Prostate gland (tissue), 2 donors: ENCODE measurements at regions not wholly inside any gene's neighbourhood (a gene's known extent, or its start where the extent isn't known, plus 50 kb on each side); places are given as distances from the start of the nearest gene placed in this dataset.

Experiments used
- DNase-seq: peaks from one replicate; pipeline ENCODE4 v3.0.0-alpha.2; 2019; ENCODE audit warnings: low spot score
- H3K27ac ChIP-seq, 2 donors: fragments of 200-600 bp; sonication (generic); 2 replicates each; pipeline ENCODE4 v1.5.1; 2017 to 2019
- H3K27me3 ChIP-seq: fragments of 200-600 bp; sonication (generic); replicated peaks from 2 replicates; pipeline ENCODE4 v1.5.1; 2019; ENCODE audit not compliant: insufficient read depth
- H3K36me3 ChIP-seq, 2 donors: fragments of 200-600 bp; sonication (generic); 1 replicate in 1 of 2; 2 replicates in 1 of 2; pipeline versions ENCODE4 v1.5.1 to v1.8.1; 2017 to 2019
- H3K4me1 ChIP-seq: fragments of 200-600 bp; sonication (generic); replicated peaks from 2 replicates; pipeline ENCODE4 v1.5.1; 2019
- H3K4me3 ChIP-seq, 2 donors: fragments of 200-600 bp; sonication (generic); 2 replicates each; pipeline ENCODE4 v1.5.1; 2017 to 2019
- H3K9me3 ChIP-seq: fragments of 200-600 bp; sonication (generic); 2 replicates; pipeline ENCODE4 v1.5.1; 2017
- POLR2A ChIP-seq: fragments of 450-650 bp; IDR thresholded peaks from one replicate; pipeline ENCODE4 v1.6.1; 2016; ENCODE audit warnings: antibody characterized with exemption, mild to moderate bottlenecking
- POLR2AphosphoS5 ChIP-seq: sonication (generic); formaldehyde crosslinking; IDR thresholded peaks from one replicate; pipeline ENCODE4 v1.6.1; 2017; ENCODE audit warnings: antibody characterized with exemption
- WGBS: methylation state at CpG from one replicate; pipeline ENCODE4 v1.1.5; 2018; 5-methylcytosine and 5-hydroxymethylcytosine counted together
- intact Hi-C: fragments of 100-400 bp; cut with DNase I; formaldehyde crosslinking; loops from one replicate; pipeline ENCODE4 v1.14.2; 2022
- TF ChIP-seq, protein P1 (sequence below), 4 experiments: fragments of 200-600 bp in 2 of 4; fragments of 450-650 bp in 2 of 4; sonication (generic) in 2 of 4; IDR thresholded peaks; 1 replicate in 3 of 4; 2 replicates in 1 of 4; pipeline ENCODE4 v1.5.1; 2016 to 2019; ENCODE audit warnings: antibody characterized with exemption in 4 of 4, mild to moderate bottlenecking in 2 of 4, moderate library complexity in 2 of 4

GRCh38 chr18:7288544-7288943 lies 57.7 kb downstream of the LRRC30 start:
- Histone ChIP-seq H3K4me1 (no peaks in the 10 kb centered on the region), H3K9me3 (no peaks in the 10 kb centered on the region), H3K4me3 (no peak overlapping the region), H3K27me3 (no peaks in the 10 kb centered on the region), H3K27ac (no peak overlapping the region), H3K36me3 (no peaks in the 10 kb centered on the region)
- intact Hi-C loops = loop anchor here (10.0 kb wide), 1 partner anchor 76 kb away; no protein-coding TSS in a partner anchor
- no peak for DNase-seq
- TF ChIP-seq POLR2AphosphoS5 = no peak
- TF ChIP-seq POLR2A = no peak
- TF ChIP-seq, protein P1, sequence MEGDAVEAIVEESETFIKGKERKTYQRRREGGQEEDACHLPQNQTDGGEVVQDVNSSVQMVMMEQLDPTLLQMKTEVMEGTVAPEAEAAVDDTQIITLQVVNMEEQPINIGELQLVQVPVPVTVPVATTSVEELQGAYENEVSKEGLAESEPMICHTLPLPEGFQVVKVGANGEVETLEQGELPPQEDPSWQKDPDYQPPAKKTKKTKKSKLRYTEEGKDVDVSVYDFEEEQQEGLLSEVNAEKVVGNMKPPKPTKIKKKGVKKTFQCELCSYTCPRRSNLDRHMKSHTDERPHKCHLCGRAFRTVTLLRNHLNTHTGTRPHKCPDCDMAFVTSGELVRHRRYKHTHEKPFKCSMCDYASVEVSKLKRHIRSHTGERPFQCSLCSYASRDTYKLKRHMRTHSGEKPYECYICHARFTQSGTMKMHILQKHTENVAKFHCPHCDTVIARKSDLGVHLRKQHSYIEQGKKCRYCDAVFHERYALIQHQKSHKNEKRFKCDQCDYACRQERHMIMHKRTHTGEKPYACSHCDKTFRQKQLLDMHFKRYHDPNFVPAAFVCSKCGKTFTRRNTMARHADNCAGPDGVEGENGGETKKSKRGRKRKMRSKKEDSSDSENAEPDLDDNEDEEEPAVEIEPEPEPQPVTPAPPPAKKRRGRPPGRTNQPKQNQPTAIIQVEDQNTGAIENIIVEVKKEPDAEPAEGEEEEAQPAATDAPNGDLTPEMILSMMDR (IDR thresholded peaks at IDR 0.05) = no peak
- WGBS = 74% methylated on average over 6 of the region's 6 CpGs

GRCh38 chr18:7290077-7290476 lies 59.2 kb downstream of the LRRC30 start:
- Histone ChIP-seq H3K9me3 (no peaks in the 10 kb centered on the region), H3K4me3 (no peak overlapping the region), H3K27me3 (no peaks in the 10 kb centered on the region), H3K4me1 (no peaks in the 10 kb centered on the region), H3K27ac (no peak overlapping the region), H3K36me3 (no peaks in the 10 kb centered on the region)
- 61% methylated on average over 3 of the region's 3 CpGs for WGBS
- no peak for DNase-seq
- intact Hi-C loops = no loop called here
- no peak for TF ChIP-seq POLR2A

DNA sequence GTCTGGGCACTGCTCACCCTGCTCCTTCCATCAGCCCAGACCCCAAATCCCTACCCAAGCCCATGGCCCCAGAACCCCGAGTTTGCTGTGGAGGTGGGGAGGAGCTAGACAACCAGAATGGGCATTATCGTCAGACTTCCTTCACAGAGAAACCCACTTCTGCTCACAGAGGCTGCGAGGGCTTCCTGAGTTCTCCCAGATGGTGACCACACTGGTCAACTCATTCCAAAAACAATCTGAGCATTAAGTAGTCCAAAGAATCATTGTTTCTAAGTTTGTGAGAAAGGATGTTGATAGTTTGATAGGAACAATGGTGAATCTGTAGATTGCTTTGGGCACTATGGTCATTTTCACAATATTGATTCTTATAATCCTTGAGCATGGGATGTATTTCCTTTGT lies 60.2 kb downstream of the LRRC30 start:
- TF ChIP-seq POLR2A = no peak
- no peak for TF ChIP-seq POLR2AphosphoS5
- TF ChIP-seq, protein P1 (IDR thresholded peaks at IDR 0.05) = no peak
- DNase-seq = no peak
- H3K27ac ChIP-seq = no peak overlapping the region
- WGBS = 85% methylated on average over 3 of the region's 3 CpGs
- no peak overlapping the region for H3K4me3 ChIP-seq
- intact Hi-C loops = no loop called here
- H3K27me3 ChIP-seq = no peaks in the 10 kb centered on the region
- no peaks in the 10 kb centered on the region for H3K36me3 ChIP-seq
- H3K4me1 ChIP-seq = no peaks in the 10 kb centered on the region
- H3K9me3 ChIP-seq = no peaks in the 10 kb centered on the region

DNA sequence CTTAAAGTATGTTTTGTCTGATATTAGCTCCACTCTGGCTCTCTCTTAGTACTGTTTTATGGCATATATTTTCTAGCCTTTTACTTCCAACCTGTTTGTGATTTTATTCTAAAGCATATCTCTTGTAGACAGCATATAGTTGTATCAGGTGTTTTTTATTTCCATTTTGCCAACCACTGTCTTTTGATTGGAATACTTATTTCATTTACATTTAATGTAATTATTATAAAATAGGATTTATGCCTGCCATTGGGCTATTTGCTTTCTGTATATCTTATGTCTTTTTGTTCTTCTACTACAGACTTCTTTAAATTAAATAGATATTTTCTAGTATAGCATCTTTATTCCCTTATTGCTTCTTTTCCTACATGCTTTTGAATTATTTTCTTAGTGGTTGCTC lies 67.3 kb downstream of the LRRC30 start:
- Histone ChIP-seq H3K36me3 (no peaks in the 10 kb centered on the region), H3K9me3 (no peaks in the 10 kb centered on the region), H3K27ac (no peak overlapping the region), H3K27me3 (no peaks in the 10 kb centered on the region), H3K4me3 (no peak overlapping the region), H3K4me1 (no peaks in the 10 kb centered on the region)
- DNase-seq = no peak
- intact Hi-C loops = no loop called here
- TF ChIP-seq, protein P1 (IDR thresholded peaks at IDR 0.05) = no peak
- TF ChIP-seq POLR2A (no peak), POLR2AphosphoS5 (no peak)

DNA sequence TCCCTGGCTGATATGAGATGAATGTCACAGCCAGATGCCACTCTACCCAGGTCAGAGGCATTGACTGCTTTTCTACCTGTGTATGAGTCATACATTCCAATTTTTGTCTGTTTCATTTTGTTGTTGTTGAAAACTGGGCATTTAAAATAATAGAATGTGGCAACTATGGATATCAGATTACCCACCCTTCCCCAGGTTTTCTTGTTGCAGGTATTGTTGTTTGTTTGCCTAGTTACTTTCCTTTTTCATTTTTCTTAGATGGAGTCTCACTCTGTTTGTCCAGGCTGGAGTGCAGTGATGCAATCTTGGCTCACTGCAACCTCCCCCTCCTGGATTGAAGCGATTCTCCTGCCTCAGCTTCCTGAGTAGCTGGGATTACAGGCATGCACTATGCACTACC lies 70.2 kb downstream of the LRRC30 start:
- H3K36me3 ChIP-seq = no peaks in the 10 kb centered on the region
- no peaks in the 10 kb centered on the region for H3K4me1 ChIP-seq
- H3K4me3 ChIP-seq = no peak overlapping the region
- WGBS = 86% methylated on average over 1 of the region's 1 CpG
- no peak for DNase-seq
- no peak overlapping the region for H3K27ac ChIP-seq
- no peaks in the 10 kb centered on the region for H3K9me3 ChIP-seq
- intact Hi-C loops = no loop called here
- no peaks in the 10 kb centered on the region for H3K27me3 ChIP-seq
- TF ChIP-seq POLR2A (no peak), POLR2AphosphoS5 (no peak)
- TF ChIP-seq, protein P1 (IDR thresholded peaks at IDR 0.05) = no peak
